PFSK-1 (cell line): ENCODE measurements at regions not wholly inside any gene's neighbourhood (a gene's known extent, or its start where the extent isn't known, plus 50 kb on each side); places are given as distances from the start of the nearest gene placed in this dataset.

Experiments used
- POLR2AphosphoS5 ChIP-seq: IDR thresholded peaks from 2 replicates; pipeline ENCODE4 v1.6.1; 2012; ENCODE audit warnings: low read depth, mild to moderate bottlenecking, control low read depth, low read length, moderate library complexity
- REST ChIP-seq, 2 experiments: IDR thresholded peaks; 2 replicates each; pipeline versions ENCODE4 v1.6.1 to v1.8.0; 2011 to 2012; ENCODE audit warnings: low read depth in 2 of 2, low read length in 2 of 2, control low read depth in 1 of 2, inconsistent platforms in 1 of 2, mild to moderate bottlenecking in 1 of 2, moderate library complexity in 1 of 2; ENCODE audit not compliant: insufficient read depth in 1 of 2
- SIN3A ChIP-seq: IDR thresholded peaks from 2 replicates; pipeline ENCODE4 v1.6.1; 2012; ENCODE audit warnings: mild to moderate bottlenecking, low read length, moderate library complexity, borderline replicate concordance; ENCODE audit not compliant: insufficient read depth
- TAF1 ChIP-seq: IDR thresholded peaks from 2 replicates; pipeline ENCODE4 v1.6.1; 2012; ENCODE audit warnings: low read length, control low read depth, borderline replicate concordance; ENCODE audit not compliant: insufficient read depth

GRCh38 chr5:125261505-125262250 is 515.2 kb upstream of the ZNF608 start:
- TF ChIP-seq REST (IDR thresholded peaks at IDR 0.05; ENCODE audit: insufficient read depth in 1 of 2, low read depth in 2 of 2, low read length in 2 of 2), result no peak
- TF ChIP-seq POLR2AphosphoS5, result no peak
- no peak for TF ChIP-seq SIN3A
- no peak for TF ChIP-seq TAF1
